NCI-H2227 treated with DMSO at 0.1 percent for 48 hours (cell line): ENCODE measurements at regions not wholly inside any gene's neighbourhood (a gene's known extent, or its start where the extent isn't known, plus 50 kb on each side); places are given as distances from the start of the nearest gene placed in this dataset.

Experiments used
- DNase-seq: peaks from one replicate; lab custom pipeline; 2025; lab: John Stamatoyannopoulos, UW

GRCh38 chr18:72360634-72361033 is 183.5 kb downstream of the CBLN2 start:
- DNase-seq: no peak

- DNase-seq: no peak
These were observed 201.2 kb downstream of the CBLN2 start for GRCh38 chr18:72342933-72343332.

GRCh38 chr18:72339976-72340375 is 204.2 kb downstream of the CBLN2 start:
- DNase-seq: no peak

GRCh38 chr18:72336786-72337185 is 207.4 kb downstream of the CBLN2 start:
- no peak for DNase-seq

GRCh38 chr18:72329533-72329932 is 214.6 kb downstream of the CBLN2 start:
- no peak for DNase-seq

GRCh38 chr18:72325307-72325706 is 218.8 kb downstream of the CBLN2 start:
- no peak for DNase-seq

GRCh38 chr18:72324677-72325076 is 219.5 kb downstream of the CBLN2 start:
- DNase-seq: no peak

GRCh38 chr18:72316497-72316896 is 227.6 kb downstream of the CBLN2 start:
- no peak for DNase-seq

GRCh38 chr18:72283148-72283925 is 260.8 kb downstream of the CBLN2 start:
- DNase-seq: no peak

- no peak for DNase-seq
These were observed 271.1 kb downstream of the CBLN2 start for GRCh38 chr18:72273025-72273424.

- DNase-seq: no peak
These were observed 282.6 kb downstream of the CBLN2 start for GRCh38 chr18:72261590-72261989.

- DNase-seq: no peak
These were observed 298.1 kb downstream of the CBLN2 start for GRCh38 chr18:72246076-72246475.

GRCh38 chr18:72235422-72235821 is 308.7 kb downstream of the CBLN2 start:
- no peak for DNase-seq

- DNase-seq: no peak
These were observed 311.0 kb downstream of the CBLN2 start for GRCh38 chr18:72233106-72233505.

GRCh38 chr18:72232644-72233043 is 311.5 kb downstream of the CBLN2 start:
- no peak for DNase-seq

- no peak for DNase-seq
These were observed 318.2 kb downstream of the CBLN2 start for GRCh38 chr18:72225958-72226357.

GRCh38 chr18:72223733-72224132 is 320.4 kb downstream of the CBLN2 start:
- no peak for DNase-seq

GRCh38 chr18:72208920-72209676 is 335.0 kb downstream of the CBLN2 start:
- no peak for DNase-seq

GRCh38 chr18:72207280-72207679 is 336.9 kb downstream of the CBLN2 start:
- no peak for DNase-seq

GRCh38 chr18:72206814-72207213 is 337.3 kb downstream of the CBLN2 start:
- DNase-seq: no peak

- DNase-seq: no peak
These were observed 343.1 kb downstream of the CBLN2 start for GRCh38 chr18:72201032-72201431.

- DNase-seq: no peak
These were observed 346.6 kb downstream of the CBLN2 start for GRCh38 chr18:72197591-72197990.

GRCh38 chr18:72194072-72194471 is 350.1 kb downstream of the CBLN2 start:
- no peak for DNase-seq
